HG02588 (cell line): ENCODE measurements at regions not wholly inside any gene's neighbourhood (a gene's known extent, or its start where the extent isn't known, plus 50 kb on each side); places are given as distances from the start of the nearest gene placed in this dataset.

Experiments used
- ATAC-seq: cut with Tn5 transposase; IDR thresholded peaks from one replicate; pipeline ENCODE4 v1.9.1; 2021; ENCODE audit warnings: mild to moderate bottlenecking, moderate library complexity; ENCODE audit not compliant: unreplicated experiment

DNA sequence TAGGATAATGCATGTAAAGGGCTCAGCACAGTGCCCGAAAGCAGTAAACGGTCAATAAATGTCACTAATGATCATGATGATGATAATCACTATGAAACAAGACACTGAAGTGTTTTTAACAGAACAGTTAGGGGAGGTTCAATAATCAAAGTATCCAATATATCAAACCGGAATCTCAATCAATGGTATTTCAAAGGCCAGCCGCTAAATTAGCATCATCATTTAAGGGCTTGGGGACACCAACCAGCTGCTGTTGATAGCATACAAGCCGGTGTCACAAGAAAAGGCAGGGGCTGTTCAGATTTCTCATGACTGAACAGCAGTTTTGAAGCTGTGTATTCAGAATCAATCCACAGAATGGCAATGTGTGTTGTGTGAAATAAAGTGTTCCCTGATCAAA lies 316.0 kb upstream of the NPVF start:
- ATAC-seq = no peak

GRCh38 chr7:25545124-25546008 lies 317.1 kb upstream of the NPVF start:
- ATAC-seq = no peak

DNA sequence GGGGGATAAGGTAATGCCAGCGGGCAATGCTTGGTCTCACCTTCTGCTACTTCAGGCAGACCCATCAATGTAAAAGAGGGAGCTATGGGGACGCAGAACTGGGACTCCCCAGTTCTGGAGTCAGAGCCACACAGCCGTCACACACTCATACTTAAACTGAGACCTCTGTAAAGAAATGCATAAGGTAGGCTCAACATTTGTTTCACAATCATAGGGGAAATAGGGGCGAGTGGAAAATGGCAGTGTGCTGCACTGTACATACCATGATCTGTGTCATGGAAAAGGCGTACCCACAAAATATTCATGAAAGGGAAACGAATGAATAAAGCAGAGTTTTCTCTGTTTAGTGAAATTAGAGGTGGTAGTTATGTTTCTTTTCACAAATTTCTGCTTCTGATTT lies 318.0 kb upstream of the NPVF start:
- no peak for ATAC-seq

DNA sequence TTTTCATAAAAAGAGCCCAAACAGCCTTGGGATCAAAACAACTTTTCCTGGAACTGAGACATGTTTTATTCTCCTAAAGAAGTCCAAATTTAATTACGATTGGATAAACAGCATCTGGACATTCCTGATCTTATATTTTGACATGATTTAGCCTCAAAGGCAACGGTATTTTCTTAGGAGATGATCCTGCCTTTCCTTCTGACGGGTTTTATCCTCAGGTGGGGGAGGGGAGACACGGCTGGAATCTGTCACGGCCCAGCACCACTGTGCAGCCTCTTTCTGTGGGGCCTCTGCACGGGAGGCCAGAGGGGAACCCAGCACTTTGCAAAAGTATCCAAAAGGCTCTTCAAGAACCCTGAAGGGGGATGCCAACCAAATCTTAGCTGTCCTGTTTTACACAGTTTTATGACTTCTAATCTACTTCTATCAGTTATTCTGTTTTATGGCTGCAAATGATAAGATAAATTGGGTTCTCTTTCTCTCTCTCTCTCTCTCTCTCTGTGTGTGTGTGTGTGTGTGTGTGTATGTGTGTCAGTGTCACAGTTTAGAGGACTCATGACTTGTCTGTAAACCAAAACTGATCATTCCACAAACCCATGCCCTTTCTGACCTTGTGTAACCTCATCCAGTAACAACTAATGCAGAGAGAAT lies 321.1 kb upstream of the NPVF start:
- ATAC-seq = no peak

- no peak for ATAC-seq
Measured at GRCh38 chr7:25550149-25550548, 321.9 kb upstream of the NPVF start.

- ATAC-seq = no peak
Measured at GRCh38 chr7:25552998-25553397, 324.7 kb upstream of the NPVF start.

DNA sequence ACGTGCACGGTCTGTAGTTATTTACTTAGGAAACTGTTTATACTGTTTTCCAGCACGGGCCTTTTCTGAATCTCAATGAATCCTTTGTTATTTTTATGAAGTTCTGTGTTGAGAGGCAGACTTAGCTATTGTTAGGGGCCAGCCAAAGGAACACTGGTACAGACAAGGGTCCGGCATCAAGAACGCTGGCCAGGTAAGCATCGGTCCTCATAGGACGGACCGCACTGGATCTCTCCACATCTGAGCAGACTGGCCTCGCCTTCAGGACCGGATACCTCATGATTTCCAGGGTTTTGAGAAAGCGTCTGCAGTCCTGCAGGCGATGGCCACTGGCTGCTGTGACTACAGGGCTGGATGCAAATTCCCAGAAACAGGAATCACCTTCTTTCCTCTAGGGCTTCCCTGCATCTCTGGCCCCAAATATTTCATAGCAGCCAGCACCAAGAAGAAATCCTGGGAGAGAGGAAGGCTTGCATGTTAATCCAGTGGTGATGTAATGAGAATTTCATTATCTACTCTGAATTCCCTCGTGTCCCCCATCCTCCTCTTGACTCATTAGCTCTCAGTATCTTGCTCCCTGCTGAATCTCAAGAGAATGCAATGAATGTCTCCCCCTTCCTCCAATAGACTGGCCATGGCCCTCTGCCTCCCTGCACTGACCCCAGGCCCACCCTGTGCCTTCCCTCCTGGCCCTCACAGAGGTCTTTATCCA lies 325.4 kb upstream of the NPVF start:
- no peak for ATAC-seq

DNA sequence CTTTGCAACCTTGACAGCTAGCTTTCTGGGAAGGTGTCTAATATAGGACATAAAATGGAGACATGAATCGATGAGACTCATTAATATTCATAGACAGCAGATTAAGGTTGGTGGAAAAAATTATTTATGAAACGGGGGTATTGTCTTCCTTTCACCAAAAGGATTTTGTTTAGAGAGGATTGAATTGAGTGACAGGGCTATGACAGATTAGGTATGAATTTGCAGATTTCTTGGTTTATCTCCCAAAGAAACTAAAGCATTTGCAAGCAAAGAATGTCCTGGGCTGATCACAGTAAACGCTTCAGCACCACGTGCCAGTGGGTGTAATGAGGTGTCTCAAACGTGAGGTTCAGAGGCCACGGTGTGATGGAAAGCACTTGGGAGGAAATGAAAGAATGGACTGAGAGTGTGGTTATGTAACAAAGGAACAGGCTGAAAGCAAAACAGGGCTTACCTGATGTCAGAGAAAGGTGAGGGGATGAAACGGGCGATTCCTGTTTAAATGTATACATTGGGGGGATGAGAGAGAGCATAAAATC lies 329.2 kb upstream of the NPVF start:
- ATAC-seq = no peak

- ATAC-seq = no peak
Measured at GRCh38 chr7:25557930-25558329, 329.6 kb upstream of the NPVF start.

DNA sequence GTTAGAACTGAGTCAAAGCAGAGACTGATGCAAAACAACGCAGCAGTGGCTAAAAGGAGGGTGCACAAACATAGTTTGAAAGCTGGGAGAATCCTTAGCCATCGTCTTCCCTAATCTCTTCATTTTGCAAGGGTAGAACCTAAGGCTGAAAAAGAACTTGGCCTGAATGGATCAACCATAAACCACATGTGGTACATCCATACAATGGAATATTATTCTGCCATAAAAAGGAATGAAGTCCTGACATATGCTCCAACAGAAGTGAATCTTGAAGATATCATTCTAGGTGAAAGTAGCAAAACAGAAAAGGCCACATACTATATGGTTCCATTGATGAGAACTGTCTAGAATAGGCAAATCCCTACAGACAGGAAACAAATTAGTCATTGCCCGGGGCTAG lies 330.3 kb upstream of the NPVF start:
- no peak for ATAC-seq

GRCh38 chr7:25559581-25560367 lies 331.5 kb upstream of the NPVF start:
- no peak for ATAC-seq

GRCh38 chr7:25562673-25563182 lies 334.4 kb upstream of the NPVF start:
- no peak for ATAC-seq

DNA sequence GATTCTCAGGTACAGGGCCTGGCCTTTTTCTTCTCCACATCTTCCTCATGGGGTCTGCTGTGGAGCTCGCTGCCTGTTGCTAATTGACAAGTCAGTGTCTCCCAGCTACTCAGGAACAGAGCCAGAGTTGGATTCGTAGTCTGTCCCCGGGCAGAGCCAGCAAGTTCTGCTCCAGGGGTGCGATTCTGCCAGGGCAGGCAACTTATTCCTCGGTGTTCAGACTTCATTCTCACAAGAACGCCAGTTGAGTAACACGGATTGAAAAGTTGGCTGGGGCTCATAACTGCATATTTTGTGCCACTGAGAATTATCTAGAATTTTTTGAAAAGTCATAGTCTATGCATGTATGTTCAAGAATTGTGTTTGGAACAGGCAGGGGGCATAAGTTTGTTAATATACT lies 336.7 kb upstream of the NPVF start:
- no peak for ATAC-seq

DNA sequence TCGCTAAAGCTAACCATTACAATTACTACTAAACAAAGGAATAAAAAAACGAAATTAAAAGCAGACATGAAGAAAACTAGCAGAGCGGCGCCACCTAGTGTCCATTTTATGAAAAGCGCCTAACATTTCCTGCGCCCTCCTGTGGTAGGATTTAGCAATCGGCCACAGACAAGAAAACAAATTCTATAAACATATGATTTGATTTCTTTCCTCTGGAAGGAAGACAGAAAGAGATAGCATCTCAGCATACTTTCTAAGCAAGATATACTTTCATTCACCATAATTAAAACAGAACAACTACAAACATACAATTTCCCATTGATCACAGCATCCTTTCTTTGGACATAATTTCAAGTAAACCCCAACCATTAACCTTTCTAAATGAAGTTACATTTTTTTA lies 337.7 kb upstream of the NPVF start:
- ATAC-seq = no peak

DNA sequence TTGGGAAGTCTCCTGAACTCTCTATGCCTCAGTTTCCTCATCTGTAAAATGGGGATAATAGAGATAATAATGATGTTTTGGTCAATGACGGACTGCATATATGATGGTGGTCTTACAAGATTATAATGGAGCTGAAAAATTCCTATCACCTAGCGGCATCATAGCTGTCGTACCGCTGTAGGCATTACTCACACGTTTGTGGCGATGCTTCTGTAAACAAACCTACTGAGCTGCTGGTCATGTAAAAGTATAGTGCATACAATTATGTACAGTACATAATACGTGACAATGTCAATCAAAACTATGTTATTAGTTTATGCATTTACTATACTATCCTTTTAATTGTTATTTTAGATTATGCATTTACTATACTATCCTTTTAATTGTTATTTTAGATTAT lies 339.1 kb upstream of the NPVF start:
- no peak for ATAC-seq

- no peak for ATAC-seq
Measured at GRCh38 chr7:25569765-25570164, 341.5 kb upstream of the NPVF start.

DNA sequence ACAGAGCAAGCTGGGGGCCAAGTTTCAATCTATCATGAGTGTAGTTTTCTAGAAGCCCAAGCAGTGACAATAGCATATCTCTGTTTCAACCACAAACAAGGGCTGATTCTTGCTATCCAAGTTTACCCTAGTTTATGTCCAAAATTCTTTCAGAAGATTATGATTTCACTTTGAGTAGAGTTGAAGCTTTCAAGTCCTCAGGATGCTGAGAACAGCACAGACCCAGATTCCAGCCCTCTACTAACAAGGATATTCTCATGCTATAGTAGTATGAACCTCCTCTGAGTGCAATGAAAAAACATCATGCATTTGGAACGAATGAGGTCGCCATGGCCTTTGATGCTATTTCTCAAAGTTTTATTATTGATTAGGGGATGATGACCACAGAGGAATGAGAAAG lies 344.1 kb upstream of the NPVF start:
- ATAC-seq = no peak

- no peak for ATAC-seq
Measured at GRCh38 chr7:25574828-25575227, 346.5 kb upstream of the NPVF start.

- no peak for ATAC-seq
Measured at GRCh38 chr7:25575634-25576033, 347.3 kb upstream of the NPVF start.

GRCh38 chr7:25578991-25579777 lies 350.9 kb upstream of the NPVF start:
- no peak for ATAC-seq
